ENCODE measurements at regions not wholly inside any gene's neighbourhood (a gene's known extent, or its start where the extent isn't known, plus 50 kb on each side); places are given as distances from the start of the nearest gene placed in this dataset.

- DNase-seq (ENCODE audit: low read depth in 2 of 2), result no peak
Measured at GRCh38 chr1:56355918-56356317, 223.4 kb downstream of the PLPP3 start.

- no peak for DNase-seq (ENCODE audit: low read depth in 2 of 2)
Measured at GRCh38 chr1:56355422-56355821, 223.9 kb downstream of the PLPP3 start.

DNA sequence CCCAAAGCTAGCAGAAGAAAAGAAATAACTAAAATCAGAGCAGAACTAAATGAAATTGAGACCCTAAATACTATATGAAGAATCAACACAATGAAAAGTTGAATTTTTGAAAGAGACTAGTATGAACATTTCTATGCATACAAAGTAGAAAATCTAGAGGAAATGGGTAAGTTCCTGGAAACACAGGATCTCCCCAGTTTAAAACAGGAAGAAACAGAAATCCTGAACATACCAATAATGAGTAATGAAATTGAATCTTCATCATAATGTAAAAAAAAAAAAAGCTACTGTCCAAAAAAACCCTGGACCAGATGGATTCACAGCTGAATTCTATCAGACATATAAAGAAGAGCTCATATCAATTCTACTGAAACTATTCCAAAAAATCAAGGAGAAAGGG is 233.5 kb downstream of the PLPP3 start:
- no peak for DNase-seq (ENCODE audit: low read depth in 2 of 2)

GRCh38 chr1:56340977-56341376 is 238.4 kb downstream of the PLPP3 start:
- no peak for DNase-seq (ENCODE audit: low read depth in 2 of 2)

DNA sequence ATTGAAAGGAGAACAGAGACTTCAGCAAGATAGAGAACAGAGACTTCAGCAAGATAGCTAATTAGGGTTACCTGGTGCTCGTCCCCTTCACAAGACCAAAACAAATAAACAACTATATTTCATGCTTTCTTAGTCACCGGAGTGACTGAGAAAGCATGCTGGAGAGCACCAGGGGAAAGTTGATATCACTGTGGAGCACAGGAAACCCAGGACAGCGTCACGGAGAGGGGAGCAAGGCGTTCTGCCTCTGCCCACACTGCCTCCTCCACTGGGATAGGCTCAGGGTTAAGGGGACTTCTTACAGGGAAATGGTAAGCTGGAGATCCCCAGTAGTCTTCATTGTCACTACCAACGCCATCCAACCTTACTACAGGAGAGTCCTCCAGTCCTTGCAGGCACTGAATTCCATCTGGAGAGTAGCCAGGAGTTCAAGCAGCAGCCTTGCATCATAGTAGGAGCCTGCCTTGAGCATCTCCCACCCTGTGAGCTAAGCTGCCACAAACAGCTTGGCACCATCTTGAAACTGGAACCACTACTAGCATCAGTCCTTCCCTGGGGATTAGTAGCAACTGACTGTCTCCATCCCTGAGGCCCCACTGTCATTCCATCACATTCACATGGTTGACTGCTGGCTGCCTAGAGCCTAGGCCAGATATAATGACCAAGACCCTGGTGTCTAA is 239.4 kb downstream of the PLPP3 start:
- no peak for DNase-seq (ENCODE audit: low read depth in 2 of 2)

GRCh38 chr1:56339093-56339492 is 240.3 kb downstream of the PLPP3 start:
- no peak for DNase-seq (ENCODE audit: low read depth in 2 of 2)

DNA sequence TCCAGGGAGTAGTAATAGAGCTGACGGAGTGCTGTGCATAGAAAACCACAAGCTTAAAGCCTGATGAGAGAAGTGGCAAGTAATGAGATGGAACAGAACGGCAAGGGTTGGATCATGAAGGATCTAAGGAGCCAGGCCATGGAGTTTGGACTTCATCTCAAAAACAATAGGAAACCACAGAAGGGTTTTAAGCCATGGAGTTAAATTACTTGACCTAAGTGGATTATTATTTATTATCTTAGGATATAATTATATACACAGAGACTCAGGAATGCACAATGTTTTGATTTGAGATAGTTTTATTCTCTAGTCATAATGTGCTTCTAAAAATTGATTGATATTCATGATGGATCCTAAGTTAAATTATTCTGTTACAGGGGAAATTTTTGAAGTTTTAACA is 242.4 kb downstream of the PLPP3 start:
- no peak for DNase-seq (ENCODE audit: low read depth in 2 of 2)

- no peak for DNase-seq (ENCODE audit: low read depth in 2 of 2)
Measured at GRCh38 chr1:56335394-56335793, 244.0 kb downstream of the PLPP3 start.

- DNase-seq (ENCODE audit: low read depth in 2 of 2), result no peak
Measured at GRCh38 chr1:56334047-56334446, 245.3 kb downstream of the PLPP3 start.

GRCh38 chr1:56333461-56333860 is 245.9 kb downstream of the PLPP3 start:
- DNase-seq (ENCODE audit: low read depth in 2 of 2), result no peak

DNA sequence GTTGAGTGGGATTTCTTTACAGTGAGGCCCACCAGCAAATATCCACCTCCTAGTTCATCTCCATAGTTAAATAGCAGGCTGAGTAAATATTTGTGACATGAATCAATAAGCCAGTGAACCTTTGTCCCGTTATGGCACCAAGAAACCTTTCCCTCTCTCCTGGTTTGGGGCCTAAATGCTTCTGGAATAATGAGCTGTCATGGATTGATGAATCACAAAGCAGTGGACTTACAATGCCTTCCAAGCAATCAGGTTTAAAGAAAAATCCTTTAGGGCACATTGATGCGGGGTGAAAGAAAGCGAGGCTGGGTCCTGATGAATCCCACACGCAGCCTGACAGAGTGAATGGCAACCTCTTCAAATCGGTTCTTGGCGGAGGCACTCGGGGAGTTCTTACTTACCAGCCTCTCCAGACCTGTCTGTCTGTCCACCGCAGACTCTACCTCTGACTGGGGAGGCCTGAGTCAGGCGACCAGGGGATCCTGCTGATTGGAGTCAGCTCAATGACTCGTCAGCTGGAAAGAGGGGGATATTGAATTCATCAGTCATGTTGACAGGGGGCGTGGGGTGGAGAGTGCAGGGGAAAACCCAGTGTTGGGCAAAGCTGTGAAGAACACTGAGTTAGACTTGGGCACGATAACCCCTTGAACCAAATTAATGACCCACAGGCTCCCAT is 247.3 kb downstream of the PLPP3 start:
- DNase-seq (ENCODE audit: low read depth in 2 of 2), result no peak

- no peak for DNase-seq (ENCODE audit: low read depth in 2 of 2)
Measured at GRCh38 chr1:56331207-56331891, 248.0 kb downstream of the PLPP3 start.

GRCh38 chr1:56330391-56331026 is 248.9 kb downstream of the PLPP3 start:
- DNase-seq (ENCODE audit: low read depth in 2 of 2), result no peak

GRCh38 chr1:56329970-56330369 is 249.4 kb downstream of the PLPP3 start:
- no peak for DNase-seq (ENCODE audit: low read depth in 2 of 2)

- DNase-seq (ENCODE audit: low read depth in 2 of 2), result no peak
Measured at GRCh38 chr1:56327195-56327594, 252.2 kb downstream of the PLPP3 start.

GRCh38 chr1:56326056-56326455 is 253.3 kb downstream of the PLPP3 start:
- no peak for DNase-seq (ENCODE audit: low read depth in 2 of 2)

DNA sequence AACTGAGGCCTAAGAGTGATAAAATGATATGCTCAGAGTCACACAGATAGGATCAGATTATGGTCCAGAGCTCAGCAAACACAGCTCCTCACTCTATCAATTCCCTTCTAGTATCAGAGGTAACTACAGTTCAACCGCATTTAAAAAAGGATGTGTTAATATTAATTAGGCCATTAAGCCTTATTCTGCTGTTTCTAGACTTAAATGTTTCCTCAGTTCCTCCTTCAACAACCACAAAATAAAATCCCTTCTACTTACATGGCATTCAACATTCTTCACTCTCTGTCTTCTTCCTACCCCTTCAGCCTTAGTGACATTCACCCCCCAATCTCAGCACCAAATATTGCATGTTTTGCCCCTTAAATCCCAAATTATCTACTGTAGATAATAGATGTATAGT is 254.9 kb downstream of the PLPP3 start:
- DNase-seq (ENCODE audit: low read depth in 2 of 2), result no peak

DNA sequence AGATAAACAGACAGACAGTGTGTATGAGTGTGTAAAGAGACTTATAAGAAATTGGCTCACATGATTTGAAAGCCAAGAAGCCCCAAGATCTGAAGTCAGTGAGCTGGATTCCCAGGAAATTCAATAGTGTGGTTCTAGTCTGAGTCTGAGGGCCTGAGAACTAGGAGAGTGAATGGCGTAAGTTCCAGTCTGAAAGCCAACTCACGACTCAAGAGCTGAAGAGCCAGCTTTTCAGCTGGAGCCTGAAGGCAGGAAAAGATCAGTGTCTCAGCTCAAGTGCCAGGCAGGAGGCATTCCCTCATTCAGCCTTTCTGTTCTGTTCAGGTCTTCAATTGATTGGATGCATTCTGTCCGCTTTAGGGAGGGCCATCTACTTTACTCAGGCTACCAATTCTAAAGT is 257.2 kb downstream of the PLPP3 start:
- DNase-seq (ENCODE audit: low read depth in 2 of 2), result no peak

DNA sequence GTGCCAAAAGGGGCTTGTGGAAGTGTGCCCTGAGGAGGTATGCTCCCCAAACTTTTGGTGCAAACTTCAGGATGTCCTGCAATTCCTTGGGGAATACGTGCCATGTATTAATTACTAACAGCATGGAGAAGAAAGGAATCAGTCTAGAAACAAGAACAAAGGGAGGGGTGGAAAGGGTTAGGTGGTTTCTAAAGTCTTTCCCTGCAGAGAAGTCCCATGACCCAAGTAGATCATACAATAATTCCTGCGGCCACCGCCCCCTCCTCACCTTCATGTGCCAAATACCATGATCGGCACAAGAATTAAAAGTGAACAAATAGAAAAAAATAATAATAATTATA is 258.2 kb downstream of the PLPP3 start:
- no peak for DNase-seq (ENCODE audit: low read depth in 2 of 2)

GRCh38 chr1:56320464-56321149 is 258.8 kb downstream of the PLPP3 start:
- DNase-seq (ENCODE audit: low read depth in 2 of 2), result no peak

DNA sequence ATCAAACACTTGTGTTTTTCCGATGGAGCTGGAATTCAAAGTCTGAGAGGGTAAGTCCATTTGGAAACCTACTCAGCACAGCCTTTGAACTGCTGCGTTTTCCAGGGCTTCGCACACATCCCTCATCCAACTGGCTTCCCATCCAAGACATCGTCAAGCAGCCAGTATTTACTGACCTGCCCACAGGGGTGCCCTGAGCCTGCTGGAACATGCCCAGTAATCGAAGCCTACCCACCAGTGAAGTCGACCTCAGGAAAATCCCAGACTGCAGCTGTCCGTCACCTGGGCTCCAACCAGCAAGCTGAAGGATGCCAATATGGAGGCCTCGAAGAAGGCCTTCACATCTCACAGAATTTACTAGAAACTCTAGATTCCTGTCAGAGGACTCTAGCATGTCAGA is 261.6 kb downstream of the PLPP3 start:
- DNase-seq (ENCODE audit: low read depth in 2 of 2), result no peak

GRCh38 chr1:56315293-56315942 is 263.9 kb downstream of the PLPP3 start:
- no peak for DNase-seq (ENCODE audit: low read depth in 2 of 2)
